Common myeloid progenitor, CD34-positive (primary cell): ENCODE measurements at regions not wholly inside any gene's neighbourhood (a gene's known extent, or its start where the extent isn't known, plus 50 kb on each side); places are given as distances from the start of the nearest gene placed in this dataset.
"Not testable (repeated sequence)": the region's sequence is repeated elsewhere in the genome, so short reads cannot be mapped to it uniquely, and the experiment has no call there.

Source experiments
- CTCF ChIA-PET: fragments of 350-600 bp; sonication (Branson Sonifier 250); formaldehyde crosslinking; loops from one replicate; lab custom pipeline; 2021; ENCODE audit warnings: antibody characterized with exemption; lab: Charles Lee
- POLR2A ChIA-PET: fragments of 350-600 bp; sonication (Branson Sonifier 250); formaldehyde crosslinking; loops from one replicate; lab custom pipeline; 2021; ENCODE audit warnings: antibody characterized with exemption; lab: Charles Lee
- DNase-seq, 3 donors: peaks; one replicate each; pipeline versions ENCODE4 v3.0.0 to v3.0.0-alpha.2; 2013
- H3K27ac ChIP-seq, 2 experiments: 1 replicate in 1 of 2; 2 replicates in 1 of 2; pipeline ENCODE4 v1.7.0; 2013; ENCODE audit warnings: inconsistent platforms in 2 of 2, low read length in 2 of 2, mild to moderate bottlenecking in 2 of 2, low read depth in 1 of 2, moderate library complexity in 1 of 2; ENCODE audit not compliant: severe bottlenecking in 2 of 2, insufficient read depth in 1 of 2, poor library complexity in 1 of 2
- H3K27me3 ChIP-seq, 5 experiments: replicated peaks in 2 of 5; 1 replicate in 3 of 5; 2 replicates in 2 of 5; pipeline versions ENCODE4 v1.6.1 to v1.7.0; 2013; ENCODE audit warnings: low read length in 4 of 5, mild to moderate bottlenecking in 2 of 5, moderate library complexity in 2 of 5, inconsistent platforms in 1 of 5; ENCODE audit not compliant: insufficient read depth in 5 of 5, control insufficient read depth in 4 of 5
- H3K36me3 ChIP-seq, 4 experiments: 1 replicate in 2 of 4; 2 replicates in 2 of 4; pipeline versions ENCODE4 v1.6.1 to v1.7.0; 2013; ENCODE audit warnings: low read length in 3 of 4, control low read depth in 1 of 4, mild to moderate bottlenecking in 1 of 4; ENCODE audit not compliant: control insufficient read depth in 4 of 4, insufficient read depth in 4 of 4
- H3K4me1 ChIP-seq, 4 experiments: 1 replicate in 3 of 4; 2 replicates in 1 of 4; pipeline versions ENCODE4 v1.6.1 to v1.7.1; 2013; ENCODE audit warnings: low read length in 3 of 4, mild to moderate bottlenecking in 3 of 4, control low read depth in 1 of 4, inconsistent platforms in 1 of 4, moderate library complexity in 1 of 4; ENCODE audit not compliant: control insufficient read depth in 4 of 4, insufficient read depth in 4 of 4; ENCODE audit errors: control extremely low read depth in 1 of 4
- H3K4me3 ChIP-seq, 7 experiments: 1 replicate in 4 of 7; 2 replicates in 3 of 7; pipeline versions ENCODE4 v1.5.1 to v1.7.0; 2013; ENCODE audit warnings: mild to moderate bottlenecking in 7 of 7, low read length in 6 of 7, moderate library complexity in 6 of 7, inconsistent platforms in 2 of 7, low read depth in 2 of 7, control low read depth in 1 of 7; ENCODE audit not compliant: insufficient read depth in 4 of 7, control insufficient read depth in 1 of 7; ENCODE audit errors: extremely low read depth in 1 of 7
- H3K9me3 ChIP-seq, 5 experiments: 1 replicate in 4 of 5; 2 replicates in 1 of 5; pipeline versions ENCODE4 v1.6.1 to v1.7.1; 2013; ENCODE audit warnings: low read length in 4 of 5, mild to moderate bottlenecking in 2 of 5, inconsistent platforms in 1 of 5, low read depth in 1 of 5, moderate library complexity in 1 of 5; ENCODE audit not compliant: control insufficient read depth in 4 of 5, insufficient read depth in 2 of 5; ENCODE audit errors: control extremely low read depth in 1 of 5
- WGBS: methylation state at CpG from one replicate; pipeline ENCODE4 v1.1.5; 2013; ENCODE audit not compliant: insufficient coverage; 5-methylcytosine and 5-hydroxymethylcytosine counted together

- 100% methylated on average over 4 of the region's 8 CpGs for WGBS
- CTCF ChIA-PET, H3K27ac ChIP-seq: not testable (repeated sequence)
Measured at GRCh38 chr7:84916973-84917372, 269.9 kb downstream of the SEMA3D start.

GRCh38 chr7:84916161-84916560 lies 270.7 kb downstream of the SEMA3D start:
- CTCF ChIA-PET, result no interaction called here
- 100% methylated on average over 1 of the region's 3 CpGs for WGBS

More at GRCh38 chr7:84916973-84917372, 269.9 kb downstream of the SEMA3D start:
- DNase-seq, H3K36me3 ChIP-seq, H3K9me3 ChIP-seq, H3K4me1 ChIP-seq, H3K4me3 ChIP-seq, H3K27me3 ChIP-seq, POLR2A ChIA-PET: not testable (repeated sequence)

GRCh38 chr7:84914598-84914997 lies 272.3 kb downstream of the SEMA3D start:
- H3K4me1 ChIP-seq, result no peaks in the 10 kb centered on the region
- WGBS, result no CpG with 5 or more reads among the region's 1 CpG
- ChIA-PET POLR2A (no interaction called here), CTCF (no interaction called here)
- DNase-seq, result no peak
- H3K27me3 ChIP-seq, result no peaks in the 10 kb centered on the region
- H3K9me3 ChIP-seq, result no peaks in the 10 kb centered on the region
- H3K27ac ChIP-seq, result no peak overlapping the region
- no peaks in the 10 kb centered on the region for H3K36me3 ChIP-seq
- no peak overlapping the region for H3K4me3 ChIP-seq

More at GRCh38 chr7:84916161-84916560, 270.7 kb downstream of the SEMA3D start:
- Histone ChIP-seq H3K27me3 (no peaks in the 10 kb centered on the region), H3K4me1 (no peaks in the 10 kb centered on the region), H3K36me3 (no peaks in the 10 kb centered on the region), H3K4me3 (no peak overlapping the region), H3K27ac (no peak overlapping the region), H3K9me3 (no peaks in the 10 kb centered on the region)
- DNase-seq, result no peak
- POLR2A ChIA-PET, result no interaction called here

- ChIA-PET POLR2A (no interaction called here), CTCF (no interaction called here)
- Histone ChIP-seq H3K9me3 (no peaks in the 10 kb centered on the region), H3K4me1 (no peaks in the 10 kb centered on the region), H3K27ac (no peak overlapping the region), H3K4me3 (no peak overlapping the region), H3K27me3 (no peaks in the 10 kb centered on the region), H3K36me3 (no peaks in the 10 kb centered on the region)
- no peak for DNase-seq
Measured at GRCh38 chr7:84913731-84914130, 273.1 kb downstream of the SEMA3D start.

GRCh38 chr7:84912993-84913635 lies 273.7 kb downstream of the SEMA3D start:
- H3K27ac ChIP-seq, result no peak overlapping the region
- H3K36me3 ChIP-seq, result no peaks in the 10 kb centered on the region
- no peaks in the 10 kb centered on the region for H3K9me3 ChIP-seq
- 97% methylated on average over 4 of the region's 5 CpGs for WGBS
- no peaks in the 10 kb centered on the region for H3K4me1 ChIP-seq
- CTCF ChIA-PET, result no interaction called here
- POLR2A ChIA-PET, result no interaction called here
- no peak for DNase-seq
- no peaks in the 10 kb centered on the region for H3K27me3 ChIP-seq
- H3K4me3 ChIP-seq, result no peak overlapping the region

GRCh38 chr7:84912537-84912936 lies 274.3 kb downstream of the SEMA3D start:
- ChIA-PET POLR2A (no interaction called here), CTCF (no interaction called here)
- Histone ChIP-seq H3K4me3 (no peak overlapping the region), H3K27me3 (no peaks in the 10 kb centered on the region), H3K9me3 (no peaks in the 10 kb centered on the region), H3K27ac (no peak overlapping the region), H3K4me1 (no peaks in the 10 kb centered on the region), H3K36me3 (no peaks in the 10 kb centered on the region)
- WGBS, result no CpG with 5 or more reads among the region's 2 CpGs
- no peak for DNase-seq

GRCh38 chr7:84912018-84912417 lies 274.8 kb downstream of the SEMA3D start:
- CTCF ChIA-PET, result no interaction called here

More at GRCh38 chr7:84912018-84912417, 274.8 kb downstream of the SEMA3D start:
- no peak for DNase-seq
- H3K4me1 ChIP-seq, result no peaks in the 10 kb centered on the region
- no peaks in the 10 kb centered on the region for H3K9me3 ChIP-seq
- H3K36me3 ChIP-seq, result no peaks in the 10 kb centered on the region
- no peak overlapping the region for H3K27ac ChIP-seq
- H3K4me3 ChIP-seq, result no peak overlapping the region
- POLR2A ChIA-PET, result no interaction called here
- H3K27me3 ChIP-seq, result no peaks in the 10 kb centered on the region
